ENCODE measurements at regions not wholly inside any gene's neighbourhood (a gene's known extent, or its start where the extent isn't known, plus 50 kb on each side); places are given as distances from the start of the nearest gene placed in this dataset.
"Not testable (repeated sequence)": the region's sequence is repeated elsewhere in the genome, so short reads cannot be mapped to it uniquely, and the experiment has no call there.

DNA sequence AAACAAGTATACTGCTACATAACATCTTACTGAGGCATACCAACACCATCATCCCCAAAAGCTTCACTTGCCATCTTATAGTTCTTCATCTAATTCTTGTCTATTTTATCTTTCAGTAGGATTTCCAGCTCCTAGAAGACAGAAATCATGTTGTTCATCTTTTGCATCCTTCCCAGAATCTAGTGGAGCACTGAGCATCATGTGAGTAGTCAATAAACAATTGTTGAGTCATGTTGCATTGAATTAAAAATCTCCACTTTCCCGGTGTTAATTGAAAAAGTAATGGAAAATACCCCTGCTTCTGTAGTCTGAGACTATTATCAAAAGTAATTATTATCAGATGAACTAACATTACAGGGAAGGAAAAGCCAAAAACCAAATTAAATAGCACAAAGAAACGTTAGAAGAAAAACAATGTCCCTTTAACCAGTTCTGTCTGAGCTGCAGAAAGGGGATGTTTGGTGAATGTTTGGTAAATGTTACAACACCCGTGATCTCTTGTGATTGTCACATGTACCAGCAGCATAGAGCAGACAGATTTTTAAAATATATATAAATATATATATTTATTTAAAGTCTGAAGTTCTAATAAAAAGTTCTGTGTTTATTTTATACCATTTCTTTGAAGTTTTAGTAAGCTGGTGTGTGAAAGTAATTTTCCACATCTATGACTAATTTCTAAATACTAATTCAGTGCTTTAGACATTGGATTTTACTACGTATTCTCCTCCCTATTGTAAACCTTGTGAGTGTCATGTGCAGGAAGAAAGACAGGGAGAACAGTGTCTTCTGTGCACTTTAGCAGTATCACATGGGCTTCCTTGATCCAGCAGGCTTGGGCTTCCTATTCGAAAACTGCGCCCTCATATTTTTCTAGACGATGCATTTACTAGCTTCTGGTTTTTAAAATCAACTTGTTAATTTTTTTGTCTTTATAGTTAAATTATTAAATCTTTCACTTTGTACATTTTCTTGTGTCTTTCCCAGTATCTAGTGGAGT is 85.6 kb downstream of the RAP2B start:
- peak overlapping the region in 1 of 4 donors; percentile 33 for H3K27ac ChIP-seq
- no peaks in the 10 kb centered on the region for H3K4me1 ChIP-seq
- no peak for TF ChIP-seq CTCF (IDR thresholded peaks at IDR 0.05)
- no peak for TF ChIP-seq POLR2A (IDR thresholded peaks at IDR 0.05)
- peak in 1 of 4 donors; percentile 20 for DNase-seq
- H3K4me3 ChIP-seq = no peak overlapping the region
- intact Hi-C loops (cut with DNase I) = no loop called here
- H3K9me3 ChIP-seq = no peaks in the 10 kb centered on the region
- no peaks in the 10 kb centered on the region for H3K36me3 ChIP-seq (replicated peaks in 1 of 2; ENCODE audit: insufficient read depth in 1 of 2, low read depth in 2 of 2)
- ATAC-seq = no peak
- 57 to 58% methylated on average over 7 of the region's 7 CpGs for WGBS, 2 donors
- no peaks in the 10 kb centered on the region for H3K27me3 ChIP-seq

DNA sequence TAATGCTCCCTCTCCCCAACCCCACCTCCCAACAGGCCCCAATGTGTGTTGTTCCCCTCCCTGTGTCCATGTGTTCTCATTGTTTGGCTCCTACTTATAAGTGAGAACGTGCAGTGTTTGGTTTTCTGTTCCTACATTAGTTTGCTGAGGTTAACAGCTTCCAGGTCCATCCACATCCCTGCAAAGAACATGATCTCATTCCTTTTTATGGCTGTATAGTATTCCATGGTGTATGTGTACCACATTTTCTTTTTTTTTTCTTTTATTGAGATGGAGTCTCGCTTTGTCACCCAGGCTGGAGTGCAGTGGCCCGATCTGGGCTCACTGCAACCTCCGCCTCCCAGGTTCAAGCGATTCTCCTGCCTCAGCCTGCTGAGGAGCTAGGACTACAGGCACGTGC is 86.8 kb downstream of the RAP2B start:
- DNase-seq; H3K9me3 ChIP-seq; H3K36me3 ChIP-seq (replicated peaks in 1 of 2; ENCODE audit: insufficient read depth in 1 of 2, low read depth in 2 of 2); H3K27me3 ChIP-seq; H3K4me1 ChIP-seq; intact Hi-C loops (cut with DNase I); ATAC-seq; H3K4me3 ChIP-seq: not testable (repeated sequence)
- WGBS, 2 donors = 80 to 89% methylated on average over 6 of the region's 6 CpGs
- H3K27ac ChIP-seq = peak overlapping the region in 1 of 4 donors; percentile 33

- intact Hi-C loops (cut with DNase I) = no loop called here
- Histone ChIP-seq H3K4me1 (no peaks in the 10 kb centered on the region), H3K9me3 (no peaks in the 10 kb centered on the region), H3K4me3 (no peak overlapping the region), H3K36me3 (replicated peaks in 1 of 2; ENCODE audit: insufficient read depth in 1 of 2, low read depth in 2 of 2) (no peaks in the 10 kb centered on the region), H3K27me3 (no peaks in the 10 kb centered on the region), H3K27ac (peak overlapping the region in 1 of 4 donors; percentile 50)
- no peak for TF ChIP-seq POLR2A (IDR thresholded peaks at IDR 0.05)
- no peak for TF ChIP-seq CTCF (IDR thresholded peaks at IDR 0.05)
- no peak for DNase-seq
- ATAC-seq = no peak
- 68 to 75% methylated on average over 2 of the region's 2 CpGs for WGBS, 2 donors
Measured at GRCh38 chr3:153249906-153250305, 87.9 kb downstream of the RAP2B start.

- no peaks in the 10 kb centered on the region for H3K9me3 ChIP-seq
- WGBS, 2 donors = 44 to 67% methylated on average over 2 of the region's 2 CpGs
- intact Hi-C loops (cut with DNase I) = no loop called here
- DNase-seq (no peak), ATAC-seq (no peak)
- no peak overlapping the region for H3K4me3 ChIP-seq
- no peaks in the 10 kb centered on the region for H3K4me1 ChIP-seq
- H3K27ac ChIP-seq = peak overlapping the region in 1 of 4 donors; percentile 50
- TF ChIP-seq CTCF (IDR thresholded peaks at IDR 0.05) = no peak
- no peak for TF ChIP-seq POLR2A (IDR thresholded peaks at IDR 0.05)
- H3K27me3 ChIP-seq = no peaks in the 10 kb centered on the region
- no peaks in the 10 kb centered on the region for H3K36me3 ChIP-seq (replicated peaks in 1 of 2; ENCODE audit: insufficient read depth in 1 of 2, low read depth in 2 of 2)
Measured at GRCh38 chr3:153250446-153250845, 88.4 kb downstream of the RAP2B start.

- TF ChIP-seq CTCF (IDR thresholded peaks at IDR 0.05) = no peak
- TF ChIP-seq POLR2A (IDR thresholded peaks at IDR 0.05) = no peak
- Histone ChIP-seq H3K4me1 (no peaks in the 10 kb centered on the region), H3K4me3 (no peak overlapping the region), H3K9me3 (no peaks in the 10 kb centered on the region), H3K27me3 (no peaks in the 10 kb centered on the region), H3K27ac (no peak overlapping the region), H3K36me3 (replicated peaks in 1 of 2; ENCODE audit: insufficient read depth in 1 of 2, low read depth in 2 of 2) (no peaks in the 10 kb centered on the region)
- ATAC-seq (no peak), DNase-seq (no peak)
- 81 to 86% methylated on average over 3 of the region's 3 CpGs for WGBS, 2 donors
- intact Hi-C loops (cut with DNase I) = no loop called here
Measured at GRCh38 chr3:153252963-153253362, 90.9 kb downstream of the RAP2B start.

Measured in body of pancreas (tissue), 4 donors.